ENCODE measurements at regions not wholly inside any gene's neighbourhood (a gene's known extent, or its start where the extent isn't known, plus 50 kb on each side); places are given as distances from the start of the nearest gene placed in this dataset.
A peak's percentile ranks its signal among the peaks of the same experiment; 100 is the strongest.

GRCh38 chr5:125056671-125057485 lies 310.4 kb upstream of the ZNF608 start:
- DNase-seq (ENCODE audit: low read depth) = no peak
- H3K4me3 ChIP-seq (ENCODE audit: low read length) = no peak overlapping the region
- TF ChIP-seq CTCF (conservative IDR thresholded peaks at IDR 0.05; ENCODE audit: low read length) = no peak

- H3K4me3 ChIP-seq (ENCODE audit: low read length) = no peak overlapping the region
- DNase-seq (ENCODE audit: low read depth) = peak; percentile 22
- TF ChIP-seq CTCF (conservative IDR thresholded peaks at IDR 0.05; ENCODE audit: low read length) = no peak
These were observed 311.7 kb upstream of the ZNF608 start for GRCh38 chr5:125057912-125058826.

GRCh38 chr5:125059255-125060002 lies 313.0 kb upstream of the ZNF608 start:
- no peak for DNase-seq (ENCODE audit: low read depth)
- no peak overlapping the region for H3K4me3 ChIP-seq (ENCODE audit: low read length)
- no peak for TF ChIP-seq CTCF (conservative IDR thresholded peaks at IDR 0.05; ENCODE audit: low read length)

GRCh38 chr5:125061726-125062125 lies 315.3 kb upstream of the ZNF608 start:
- no peak overlapping the region for H3K4me3 ChIP-seq (ENCODE audit: low read length)
- no peak for TF ChIP-seq CTCF (conservative IDR thresholded peaks at IDR 0.05; ENCODE audit: low read length)
- no peak for DNase-seq (ENCODE audit: low read depth)

DNA sequence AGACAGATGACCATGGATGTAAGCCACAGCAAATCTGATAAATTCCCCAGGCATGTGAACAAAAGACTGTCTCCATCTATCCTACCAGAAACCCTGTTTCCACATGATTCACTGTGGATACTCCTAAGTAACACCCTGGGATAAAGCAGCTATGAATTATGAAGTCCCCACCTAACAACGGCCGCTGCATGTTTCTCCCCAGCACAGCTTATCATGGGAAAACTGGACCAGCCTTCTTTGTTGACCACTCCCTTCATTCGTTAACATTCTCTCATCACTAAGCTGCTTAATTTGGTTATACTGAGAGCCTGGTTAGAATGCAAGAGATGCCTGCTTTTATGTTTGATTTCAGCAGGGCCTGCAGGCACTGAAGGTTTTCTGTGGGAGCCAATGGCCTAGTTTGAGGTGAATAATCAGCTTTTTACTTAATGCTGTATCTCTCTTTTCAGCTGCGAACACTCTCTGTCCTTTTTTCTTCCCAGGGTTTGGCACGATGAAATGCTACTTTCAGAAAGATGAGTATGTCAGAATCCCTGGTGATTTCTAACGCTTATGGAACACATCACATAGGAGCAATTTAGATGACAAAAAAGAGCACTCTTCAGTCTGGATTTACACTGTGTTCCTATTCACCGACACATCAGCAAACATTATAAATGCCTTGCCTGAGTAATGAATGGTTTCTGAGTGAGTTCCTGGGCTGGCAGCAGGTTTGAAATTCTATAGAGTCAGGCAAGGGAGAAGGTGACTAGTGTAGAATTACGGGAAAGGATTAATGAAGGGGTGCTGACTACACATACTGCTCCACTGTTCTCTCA lies 318.4 kb upstream of the ZNF608 start:
- DNase-seq (ENCODE audit: low read depth) = peak; percentile 37
- H3K4me3 ChIP-seq (ENCODE audit: low read length) = no peak overlapping the region

More for the DNA sequence above, 318.4 kb upstream of the ZNF608 start:
- no peak for TF ChIP-seq CTCF (conservative IDR thresholded peaks at IDR 0.05; ENCODE audit: low read length)
